HepG2 (cell line): ENCODE measurements at regions not wholly inside any gene's neighbourhood (a gene's known extent, or its start where the extent isn't known, plus 50 kb on each side); places are given as distances from the start of the nearest gene placed in this dataset.

Source experiments
- AGO1 ChIP-seq: fragments of 200-400 bp; formaldehyde crosslinking; IDR thresholded peaks from 2 replicates; pipeline ENCODE4 v1.6.1; 2017; ENCODE audit warnings: mild to moderate bottlenecking, low read depth, low read length, moderate library complexity; ENCODE audit not compliant: poor library complexity, severe bottlenecking
- ARNT ChIP-seq: fragments of 450-650 bp; IDR thresholded peaks from 2 replicates; pipeline ENCODE4 v1.6.1; 2017
- ARNT2 ChIP-seq: sonication (generic); formaldehyde crosslinking; IDR thresholded peaks from 2 replicates; pipeline ENCODE4 v1.8.0; 2022; ENCODE audit warnings: mild to moderate bottlenecking, low read depth, missing genetic modification reagents, moderate library complexity
- BORCS8-MEF2B ChIP-seq: sonication (generic); formaldehyde crosslinking; IDR thresholded peaks from 2 replicates; pipeline ENCODE4 v1.8.0; 2022; ENCODE audit warnings: mild to moderate bottlenecking, missing genetic modification reagents
- CENPX ChIP-seq: sonication (generic); formaldehyde crosslinking; IDR thresholded peaks from 2 replicates; pipeline ENCODE4 v1.9.0; 2021; ENCODE audit warnings: mild to moderate bottlenecking, missing genetic modification reagents, moderate library complexity
- KLF13 ChIP-seq: sonication (generic); formaldehyde crosslinking; IDR thresholded peaks from 2 replicates; pipeline ENCODE4 v1.4.0; 2020; ENCODE audit warnings: mild to moderate bottlenecking, missing genetic modification reagents
- MBNL3 ChIP-seq: fragments of 250-450 bp; sonication (Bioruptor Pico); conservative IDR thresholded peaks from 2 replicates; pipeline ENCODE4 v1.8.0; 2022; ENCODE audit warnings: mild to moderate bottlenecking, inconsistent platforms
- NFIB ChIP-seq: sonication (generic); formaldehyde crosslinking; IDR thresholded peaks from 2 replicates; pipeline ENCODE4 v1.9.0; 2021; ENCODE audit warnings: missing genetic modification reagents, mild to moderate bottlenecking, borderline replicate concordance
- RFX3 ChIP-seq: IDR thresholded peaks from 2 replicates; pipeline ENCODE4 v1.6.1; 2016; ENCODE audit warnings: missing biosample characterization, missing genetic modification reagents
- TBX3 ChIP-seq: fragments of 450-650 bp; IDR thresholded peaks from 2 replicates; pipeline ENCODE4 v1.6.1; 2017; ENCODE audit warnings: antibody characterized with exemption, mild to moderate bottlenecking, inconsistent platforms, borderline replicate concordance
- XBP1 ChIP-seq: sonication (generic); formaldehyde crosslinking; IDR thresholded peaks from 2 replicates; pipeline ENCODE4 v1.5.0; 2020; ENCODE audit warnings: missing genetic modification reagents
- ZKSCAN5 ChIP-seq: sonication (generic); formaldehyde crosslinking; IDR thresholded peaks from 2 replicates; pipeline ENCODE4 v1.5.1; 2020; ENCODE audit warnings: mild to moderate bottlenecking, missing genetic modification reagents
- ZNF12 ChIP-seq: sonication (generic); formaldehyde crosslinking; IDR thresholded peaks from 2 replicates; pipeline ENCODE4 v1.5.0; 2020; ENCODE audit warnings: missing genetic modification reagents
- ZNF124 ChIP-seq: sonication (generic); formaldehyde crosslinking; IDR thresholded peaks from 2 replicates; pipeline ENCODE4 v1.4.0; 2020; ENCODE audit warnings: missing genetic modification reagents
- ZNF205 ChIP-seq: IDR thresholded peaks from 2 replicates; pipeline ENCODE4 v1.6.1; 2018; ENCODE audit warnings: missing biosample characterization, missing genetic modification reagents
- ZNF34 ChIP-seq: sonication (generic); formaldehyde crosslinking; IDR thresholded peaks from 2 replicates; pipeline ENCODE4 v1.4.0; 2020; ENCODE audit warnings: mild to moderate bottlenecking, missing genetic modification reagents, borderline replicate concordance
- ZNF512B ChIP-seq: sonication (generic); formaldehyde crosslinking; IDR thresholded peaks from 2 replicates; pipeline ENCODE4 v1.5.1; 2020; ENCODE audit warnings: missing genetic modification reagents, mild to moderate bottlenecking, borderline replicate concordance
- ZNF530 ChIP-seq: sonication (generic); formaldehyde crosslinking; IDR thresholded peaks from 2 replicates; pipeline ENCODE4 v1.5.0; 2020; ENCODE audit warnings: low read depth, mild to moderate bottlenecking, missing genetic modification reagents
- ZSCAN21 ChIP-seq: sonication (generic); formaldehyde crosslinking; IDR thresholded peaks from 2 replicates; pipeline ENCODE4 v1.8.0; 2022; ENCODE audit warnings: mild to moderate bottlenecking, missing genetic modification reagents, moderate library complexity, borderline replicate concordance
- TF ChIP-seq, protein P1 (sequence below): IDR thresholded peaks from 2 replicates; pipeline ENCODE4 v1.6.1; 2018; ENCODE audit warnings: missing genetic modification reagents, mild to moderate bottlenecking, missing compliant biosample characterization
- TF ChIP-seq, protein P2 (sequence below): IDR thresholded peaks from 2 replicates; pipeline ENCODE4 v1.6.1; 2018; ENCODE audit warnings: missing genetic modification reagents
- TF ChIP-seq, protein P3 (sequence below): sonication (generic); formaldehyde crosslinking; IDR thresholded peaks from 2 replicates; pipeline ENCODE4 v1.8.0; 2023; ENCODE audit warnings: mild to moderate bottlenecking, missing genetic modification reagents

DNA sequence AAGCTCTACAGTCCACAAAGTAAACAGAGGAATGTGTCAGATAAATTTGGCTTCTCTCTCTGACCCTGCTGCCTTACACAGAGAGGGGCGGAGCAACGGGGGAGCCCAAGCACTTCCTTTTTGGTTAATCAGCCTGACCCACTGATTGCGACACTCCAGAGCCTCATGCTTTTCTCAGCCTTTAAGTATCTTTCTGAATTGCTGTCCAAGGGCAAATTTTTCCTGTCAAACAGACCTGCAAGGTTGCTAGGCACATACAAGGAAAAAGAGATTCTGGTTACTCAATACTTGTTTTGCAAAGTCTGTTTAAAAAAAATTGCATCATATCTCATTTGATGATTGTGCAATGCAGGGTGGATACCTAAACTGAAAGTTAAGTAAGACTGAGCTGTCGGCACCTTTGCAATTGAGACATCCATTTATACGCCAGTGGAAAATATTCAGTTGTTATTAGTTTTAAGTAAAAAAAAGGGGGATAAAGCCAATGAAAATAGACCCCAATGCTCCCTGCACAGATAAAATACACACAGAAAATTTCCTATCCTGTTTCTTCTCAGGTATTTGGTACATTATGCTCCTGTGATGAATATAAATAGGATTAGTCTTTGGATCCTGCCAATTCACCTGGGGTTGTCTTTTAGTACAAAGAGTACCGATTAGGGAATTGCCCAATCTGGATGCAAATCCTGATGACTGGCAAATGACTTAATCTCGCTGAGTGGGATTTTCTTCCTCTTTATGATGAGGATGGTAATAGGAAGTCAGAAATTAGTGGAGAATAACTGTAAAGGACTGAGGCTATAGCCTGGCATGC lies 260.2 kb upstream of the TRIB2 start (continued):
- TF ChIP-seq, protein P1, sequence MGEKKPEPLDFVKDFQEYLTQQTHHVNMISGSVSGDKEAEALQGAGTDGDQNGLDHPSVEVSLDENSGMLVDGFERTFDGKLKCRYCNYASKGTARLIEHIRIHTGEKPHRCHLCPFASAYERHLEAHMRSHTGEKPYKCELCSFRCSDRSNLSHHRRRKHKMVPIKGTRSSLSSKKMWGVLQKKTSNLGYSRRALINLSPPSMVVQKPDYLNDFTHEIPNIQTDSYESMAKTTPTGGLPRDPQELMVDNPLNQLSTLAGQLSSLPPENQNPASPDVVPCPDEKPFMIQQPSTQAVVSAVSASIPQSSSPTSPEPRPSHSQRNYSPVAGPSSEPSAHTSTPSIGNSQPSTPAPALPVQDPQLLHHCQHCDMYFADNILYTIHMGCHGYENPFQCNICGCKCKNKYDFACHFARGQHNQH (CRISPR knock-in tag), result peak; percentile 54; the same call in 1 of the 2 replicates
- TF ChIP-seq, protein P2, sequence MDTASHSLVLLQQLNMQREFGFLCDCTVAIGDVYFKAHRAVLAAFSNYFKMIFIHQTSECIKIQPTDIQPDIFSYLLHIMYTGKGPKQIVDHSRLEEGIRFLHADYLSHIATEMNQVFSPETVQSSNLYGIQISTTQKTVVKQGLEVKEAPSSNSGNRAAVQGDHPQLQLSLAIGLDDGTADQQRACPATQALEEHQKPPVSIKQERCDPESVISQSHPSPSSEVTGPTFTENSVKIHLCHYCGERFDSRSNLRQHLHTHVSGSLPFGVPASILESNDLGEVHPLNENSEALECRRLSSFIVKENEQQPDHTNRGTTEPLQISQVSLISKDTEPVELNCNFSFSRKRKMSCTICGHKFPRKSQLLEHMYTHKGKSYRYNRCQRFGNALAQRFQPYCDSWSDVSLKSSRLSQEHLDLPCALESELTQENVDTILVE, result peak; percentile 94
- TF ChIP-seq NFIB (CRISPR knock-in tag), result no peak
- no peak for TF ChIP-seq ZKSCAN5 (CRISPR knock-in tag)
- TF ChIP-seq ZNF205 (CRISPR knock-in tag), result peak; percentile 73; the same call in 1 of the 2 replicates
- no peak for TF ChIP-seq ZNF512B (CRISPR knock-in tag)
- no peak for TF ChIP-seq ZNF34 (CRISPR knock-in tag)
- peak; percentile 40; the same call in 1 of the 2 replicates for TF ChIP-seq TBX3
- no peak for TF ChIP-seq ZNF530 (CRISPR knock-in tag)
- TF ChIP-seq BORCS8-MEF2B (CRISPR knock-in tag), result no peak
- peak; percentile 90; the same call in 1 of the 2 replicates for TF ChIP-seq ZNF12 (CRISPR knock-in tag)
- peak; percentile 77 for TF ChIP-seq ARNT2
- no peak for TF ChIP-seq XBP1 (CRISPR knock-in tag)
- TF ChIP-seq ARNT, result no peak
- no peak for TF ChIP-seq AGO1
- TF ChIP-seq CENPX (CRISPR knock-in tag), result no peak
- no peak for TF ChIP-seq KLF13
- no peak for TF ChIP-seq ZSCAN21
- TF ChIP-seq, protein P3, sequence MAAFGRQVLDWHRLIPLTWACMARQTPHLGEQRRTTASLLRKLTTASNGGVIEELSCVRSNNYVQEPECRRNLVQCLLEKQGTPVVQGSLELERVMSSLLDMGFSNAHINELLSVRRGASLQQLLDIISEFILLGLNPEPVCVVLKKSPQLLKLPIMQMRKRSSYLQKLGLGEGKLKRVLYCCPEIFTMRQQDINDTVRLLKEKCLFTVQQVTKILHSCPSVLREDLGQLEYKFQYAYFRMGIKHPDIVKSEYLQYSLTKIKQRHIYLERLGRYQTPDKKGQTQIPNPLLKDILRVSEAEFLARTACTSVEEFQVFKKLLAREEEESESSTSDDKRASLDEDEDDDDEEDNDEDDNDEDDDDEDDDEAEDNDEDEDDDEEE (CRISPR knock-in tag), result no peak
- no peak; the same call in 1 of the 2 replicates for TF ChIP-seq RFX3 (CRISPR knock-in tag)
- TF ChIP-seq MBNL3 (CRISPR knock-in tag), result no peak
- peak; percentile 98 for TF ChIP-seq ZNF124 (CRISPR knock-in tag)
